BJ (cell line): ENCODE measurements at regions not wholly inside any gene's neighbourhood (a gene's known extent, or its start where the extent isn't known, plus 50 kb on each side); places are given as distances from the start of the nearest gene placed in this dataset.
"Not testable (repeated sequence)": the region's sequence is repeated elsewhere in the genome, so short reads cannot be mapped to it uniquely, and the experiment has no call there.

Source experiments
- CTCF ChIA-PET: fragments of 350-600 bp; formaldehyde crosslinking; extraction: SDS; loops from one replicate; lab custom pipeline; 2021; ENCODE audit warnings: antibody characterized with exemption, inconsistent platforms; lab: Yijun Ruan, JAX
- POLR2A ChIA-PET: fragments of 300-600 bp; sonication (Branson Sonifier 250); formaldehyde crosslinking; extraction: SDS; loops from one replicate; lab custom pipeline; 2021; ENCODE audit warnings: antibody characterized with exemption; lab: Charles Lee
- DNase-seq: peaks from one replicate; pipeline ENCODE4 v3.0.0-alpha.2; 2011; ENCODE audit warnings: low read depth
- H3K27me3 ChIP-seq: 2 replicates; pipeline ENCODE4 v1.6.0; 2011; ENCODE audit warnings: low read length; ENCODE audit not compliant: control insufficient read depth, insufficient read depth
- H3K36me3 ChIP-seq: 2 replicates; pipeline ENCODE4 v1.5.1; 2011; ENCODE audit warnings: low read length; ENCODE audit not compliant: control insufficient read depth, insufficient read depth
- H3K4me3 ChIP-seq: 2 replicates; pipeline ENCODE4 v1.5.1; 2011; ENCODE audit warnings: low read depth, mild to moderate bottlenecking, control low read depth, low read length
- CTCF ChIP-seq: IDR thresholded peaks from 2 replicates; pipeline ENCODE4 v1.5.1; 2011; ENCODE audit warnings: low read depth, mild to moderate bottlenecking, control low read depth, inconsistent platforms, low read length, moderate library complexity; ENCODE audit not compliant: insufficient read depth

- no peak overlapping the region for H3K4me3 ChIP-seq
- ChIA-PET CTCF (no interaction called here), POLR2A (no interaction called here)
- TF ChIP-seq CTCF, result no peak
- no peaks in the 10 kb centered on the region for H3K27me3 ChIP-seq
- no peak for DNase-seq
- no peaks in the 10 kb centered on the region for H3K36me3 ChIP-seq
Observed at GRCh38 chr19:20371911-20372310, 193.7 kb downstream of the ZNF737 start.

DNA sequence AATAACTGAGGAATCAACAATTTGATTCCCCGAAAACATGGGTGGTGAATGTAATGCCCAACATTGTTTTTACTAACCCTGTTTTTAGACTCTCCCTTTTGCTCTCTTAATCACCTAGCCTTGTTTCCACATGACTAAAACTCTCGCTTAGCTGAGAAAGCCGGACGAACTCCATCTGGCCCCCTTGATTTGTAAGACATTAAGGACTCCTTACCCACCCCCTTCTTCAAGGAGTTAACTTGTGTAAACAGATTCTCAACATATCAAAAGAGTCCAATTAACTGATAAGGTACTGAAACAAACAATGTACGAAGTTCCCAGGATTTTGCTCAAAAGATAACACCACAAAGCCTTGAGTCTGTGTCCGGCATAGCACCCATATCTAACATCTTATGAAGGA lies 194.3 kb downstream of the ZNF737 start:
- H3K27me3 ChIP-seq, H3K36me3 ChIP-seq, CTCF ChIA-PET, DNase-seq, POLR2A ChIA-PET, H3K4me3 ChIP-seq: not testable (repeated sequence)

DNA sequence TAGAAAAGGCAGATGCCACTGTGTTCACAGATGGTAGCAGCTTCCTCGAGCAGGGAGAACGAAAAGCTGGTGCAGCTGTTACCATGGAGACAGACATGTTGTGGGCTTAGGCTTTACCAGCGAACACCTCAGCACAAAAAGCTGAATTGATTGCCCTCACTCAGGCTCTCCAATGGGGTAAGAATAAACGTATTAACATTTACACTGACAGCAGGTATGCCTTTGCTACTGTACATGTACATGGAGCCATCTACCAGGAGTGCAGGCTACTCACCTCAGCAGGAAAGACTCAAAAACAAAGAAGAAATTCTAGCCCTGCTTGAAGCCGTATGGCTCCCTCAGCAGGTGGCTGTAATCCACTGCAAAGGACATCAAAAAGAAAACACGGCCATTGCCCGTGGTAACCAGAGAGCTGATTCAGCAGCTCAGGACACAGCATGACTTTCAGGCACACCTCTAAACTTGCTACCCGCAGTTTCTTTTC lies 197.7 kb downstream of the ZNF737 start:
- TF ChIP-seq CTCF, result no peak
- Histone ChIP-seq H3K36me3 (no peaks in the 10 kb centered on the region), H3K27me3 (no peaks in the 10 kb centered on the region), H3K4me3 (no peak overlapping the region)
- DNase-seq, result no peak
- CTCF ChIA-PET, result no interaction called here
- POLR2A ChIA-PET, result no interaction called here

DNA sequence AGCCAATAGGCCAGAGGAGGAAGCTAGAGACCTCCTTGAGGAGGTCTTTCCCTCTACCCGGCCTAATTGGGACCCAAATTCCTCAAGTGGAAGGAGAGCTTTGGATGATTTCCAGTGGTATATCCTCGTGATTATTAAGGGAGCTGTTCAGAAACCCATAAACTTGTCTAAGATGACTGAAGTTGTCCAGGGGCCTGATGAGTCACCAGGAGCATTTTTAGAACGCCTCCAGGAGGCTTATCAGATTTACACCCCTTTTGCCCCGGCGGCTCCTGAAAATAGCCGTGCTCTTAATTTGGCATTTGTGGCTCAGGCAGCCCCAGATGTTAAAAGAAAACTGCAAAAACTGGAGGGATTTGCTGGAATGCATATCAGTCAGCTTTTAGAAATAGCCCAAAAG lies 198.1 kb downstream of the ZNF486 start:
- POLR2A ChIA-PET, result no interaction called here
- no peaks in the 10 kb centered on the region for H3K36me3 ChIP-seq
- no peak overlapping the region for H3K4me3 ChIP-seq
- CTCF ChIA-PET, result no interaction called here
- no peaks in the 10 kb centered on the region for H3K27me3 ChIP-seq
- TF ChIP-seq CTCF, result no peak
- DNase-seq, result no peak

DNA sequence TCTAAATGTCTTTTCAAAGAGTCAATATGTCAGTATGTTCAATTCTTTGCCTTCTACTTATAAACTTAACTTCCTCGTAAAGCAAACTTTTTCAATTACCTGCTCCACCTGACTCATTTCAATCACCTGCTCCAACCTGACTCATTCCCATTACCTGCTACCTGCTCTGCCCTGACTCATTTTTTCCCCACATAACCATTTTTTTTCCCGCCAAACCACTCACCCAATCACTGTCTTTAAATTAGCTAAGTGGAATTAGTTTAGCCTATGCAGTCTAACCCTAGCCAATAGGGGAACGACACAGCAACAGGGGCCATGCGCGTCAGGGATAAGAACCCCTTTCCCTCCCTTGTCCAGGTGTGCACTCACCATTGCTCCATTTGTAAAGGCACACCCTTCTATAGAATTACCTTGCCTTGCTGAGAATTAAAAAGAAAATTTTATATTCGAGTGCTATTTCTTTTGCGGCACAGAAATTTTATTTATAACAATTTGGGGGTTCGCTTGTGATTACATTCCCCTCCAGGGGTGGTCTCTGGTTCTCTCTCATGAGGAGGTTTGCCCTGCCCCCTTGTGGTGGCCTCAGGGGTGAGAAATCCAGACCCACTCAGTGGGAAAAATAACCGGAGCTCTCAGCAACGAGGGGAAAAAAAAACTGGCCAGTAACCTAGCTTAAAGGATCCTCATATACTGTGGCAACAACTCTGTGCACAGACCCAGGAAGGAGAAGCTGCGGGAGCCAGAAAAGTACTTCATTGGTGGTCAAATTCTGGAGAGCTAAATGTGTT lies 193.1 kb downstream of the ZNF486 start:
- no peak for DNase-seq
- H3K4me3 ChIP-seq, result no peak overlapping the region
- H3K27me3 ChIP-seq, result no peaks in the 10 kb centered on the region
- H3K36me3 ChIP-seq, result no peaks in the 10 kb centered on the region
- POLR2A ChIA-PET, result no interaction called here
- CTCF ChIA-PET, result no interaction called here
- no peak for TF ChIP-seq CTCF

DNA sequence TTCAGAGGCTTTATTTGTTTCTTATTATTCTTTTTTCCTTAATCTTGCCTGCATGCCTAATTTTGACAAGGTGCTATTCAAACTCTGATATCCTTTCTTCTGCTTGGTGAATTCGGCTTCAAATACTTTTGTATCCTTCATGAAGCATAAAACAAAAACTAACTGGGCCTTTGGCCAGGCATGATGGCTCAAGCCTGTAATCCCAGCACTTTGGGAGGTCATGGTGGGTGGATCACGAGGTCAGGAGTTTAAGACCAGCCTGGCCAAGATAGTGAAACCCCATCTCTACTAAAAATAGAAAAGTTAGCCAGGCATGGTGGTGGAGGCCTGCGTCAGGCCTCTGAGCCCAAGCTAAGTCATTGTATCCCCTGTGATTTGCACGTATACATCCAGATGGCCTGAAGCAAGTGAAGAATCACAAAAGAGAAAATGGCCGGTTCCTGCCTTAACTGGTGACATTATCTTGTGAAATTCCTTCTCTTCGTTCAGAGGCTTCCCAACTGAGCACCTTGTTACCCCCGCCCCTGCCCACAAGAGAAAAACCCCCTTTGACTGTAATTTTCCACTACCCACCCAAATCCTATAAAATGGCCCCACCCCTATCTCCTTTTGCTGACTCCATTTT lies 191.9 kb downstream of the ZNF486 start:
- H3K36me3 ChIP-seq, H3K27me3 ChIP-seq, CTCF ChIA-PET, H3K4me3 ChIP-seq, POLR2A ChIA-PET, DNase-seq: not testable (repeated sequence)
